Lung (tissue), 11 donors: ENCODE measurements at regions not wholly inside any gene's neighbourhood (a gene's known extent, or its start where the extent isn't known, plus 50 kb on each side); places are given as distances from the start of the nearest gene placed in this dataset.

Experiments
- ATAC-seq: fragments of 200-7000 bp; cut with Tn5 transposase; one replicate; pipeline ENCODE4 v1.9.1; 2020; ENCODE audit warnings: moderate number of reproducible peaks; ENCODE audit not compliant: insufficient read depth, low FRiP score
- DNase-seq, 3 donors: peaks; one replicate each; pipeline ENCODE4 v3.0.0-alpha.2; 2013 to 2017
- H3K27ac ChIP-seq, 2 donors: one replicate each; pipeline ENCODE4 v1.5.1; 2013; ENCODE audit warnings: mild to moderate bottlenecking in 2 of 2, moderate library complexity in 2 of 2, control low read depth in 1 of 2, inconsistent platforms in 1 of 2, low read depth in 1 of 2, low read length in 1 of 2
- H3K27me3 ChIP-seq, 3 donors: one replicate each; pipeline ENCODE4 v1.5.1; 2013; ENCODE audit warnings: low read length in 2 of 3; ENCODE audit not compliant: control insufficient read depth in 3 of 3, insufficient read depth in 3 of 3
- H3K36me3 ChIP-seq, 4 donors: one replicate each; pipeline ENCODE4 v1.5.1; 2013; ENCODE audit warnings: low read length in 4 of 4, mild to moderate bottlenecking in 1 of 4, moderate library complexity in 1 of 4; ENCODE audit not compliant: control insufficient read depth in 4 of 4, insufficient read depth in 4 of 4
- H3K4me1 ChIP-seq, 5 donors: one replicate each; pipeline ENCODE4 v1.5.1; 2013; ENCODE audit warnings: low read length in 5 of 5, mild to moderate bottlenecking in 2 of 5, moderate library complexity in 1 of 5; ENCODE audit not compliant: control insufficient read depth in 5 of 5, insufficient read depth in 5 of 5
- H3K4me3 ChIP-seq: one replicate; pipeline ENCODE4 v1.5.1; 2013; ENCODE audit warnings: mild to moderate bottlenecking, control low read depth, moderate library complexity
- H3K9ac ChIP-seq, 2 donors: one replicate each; pipeline ENCODE4 v1.5.1; 2013; ENCODE audit warnings: low read length in 2 of 2, control low read depth in 1 of 2; ENCODE audit not compliant: insufficient read depth in 1 of 2
- H3K9me3 ChIP-seq, 4 donors: one replicate each; pipeline ENCODE4 v1.5.1; 2013; ENCODE audit warnings: low read length in 3 of 4, mild to moderate bottlenecking in 1 of 4, moderate library complexity in 1 of 4; ENCODE audit not compliant: control insufficient read depth in 4 of 4, insufficient read depth in 3 of 4
- WGBS, 2 donors: extraction: QIAGEN DNeasy Blood & Tissue Kit; methylation state at CpG; one replicate each; pipeline ENCODE4 v1.1.7; 2013; 5-methylcytosine and 5-hydroxymethylcytosine counted together
- TF ChIP-seq, protein P1 (sequence below): IDR thresholded peaks from 2 replicates; pipeline ENCODE4 v1.5.1; 2012; ENCODE audit warnings: mild to moderate bottlenecking; ENCODE audit errors: control extremely low read depth, extremely low read depth
- donor health status: control.
- donor health status: control.
- donor health status: Bipolar disorder and iron deficiency.
- donor health status: healthy.
- donor health status: DM: yes; HTN: yes; CAD: no.

DNA sequence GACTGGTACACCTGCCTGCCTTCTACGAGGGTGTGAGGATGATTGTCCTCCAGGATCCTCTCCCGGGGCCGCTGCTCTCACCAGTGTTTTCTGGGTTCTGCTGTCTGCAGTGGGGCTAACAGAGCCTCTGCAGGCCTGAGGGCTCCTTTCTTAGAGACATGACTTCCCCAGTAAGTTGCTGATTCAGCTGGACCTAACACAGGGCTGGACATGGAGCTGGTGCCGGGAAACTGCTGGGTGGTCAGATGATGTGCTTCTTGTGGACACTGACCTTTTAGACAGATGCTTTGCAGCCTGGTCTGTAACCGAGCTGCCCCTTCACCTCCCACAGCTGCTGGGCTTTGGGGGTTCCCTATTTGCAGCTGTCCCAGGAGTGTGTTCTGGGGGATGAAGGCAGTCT is 71.5 kb downstream of the FOXL1 start:
- Histone ChIP-seq H3K27ac (no peak overlapping the region), H3K36me3 (no peaks in the 10 kb centered on the region), H3K9me3 (peaks cover 0 to 20% (median 2%) of the 10 kb centered on the region in 4 donors), H3K27me3 (no peaks in the 10 kb centered on the region), H3K4me1 (no peaks in the 10 kb centered on the region), H3K9ac (no peak overlapping the region), H3K4me3 (no peak overlapping the region)
- DNase-seq (no peak), ATAC-seq (no peak)
- 79 to 87% methylated on average over 5 of the region's 5 CpGs for WGBS, 2 donors
- TF ChIP-seq, protein P1, sequence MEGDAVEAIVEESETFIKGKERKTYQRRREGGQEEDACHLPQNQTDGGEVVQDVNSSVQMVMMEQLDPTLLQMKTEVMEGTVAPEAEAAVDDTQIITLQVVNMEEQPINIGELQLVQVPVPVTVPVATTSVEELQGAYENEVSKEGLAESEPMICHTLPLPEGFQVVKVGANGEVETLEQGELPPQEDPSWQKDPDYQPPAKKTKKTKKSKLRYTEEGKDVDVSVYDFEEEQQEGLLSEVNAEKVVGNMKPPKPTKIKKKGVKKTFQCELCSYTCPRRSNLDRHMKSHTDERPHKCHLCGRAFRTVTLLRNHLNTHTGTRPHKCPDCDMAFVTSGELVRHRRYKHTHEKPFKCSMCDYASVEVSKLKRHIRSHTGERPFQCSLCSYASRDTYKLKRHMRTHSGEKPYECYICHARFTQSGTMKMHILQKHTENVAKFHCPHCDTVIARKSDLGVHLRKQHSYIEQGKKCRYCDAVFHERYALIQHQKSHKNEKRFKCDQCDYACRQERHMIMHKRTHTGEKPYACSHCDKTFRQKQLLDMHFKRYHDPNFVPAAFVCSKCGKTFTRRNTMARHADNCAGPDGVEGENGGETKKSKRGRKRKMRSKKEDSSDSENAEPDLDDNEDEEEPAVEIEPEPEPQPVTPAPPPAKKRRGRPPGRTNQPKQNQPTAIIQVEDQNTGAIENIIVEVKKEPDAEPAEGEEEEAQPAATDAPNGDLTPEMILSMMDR, result no peak

DNA sequence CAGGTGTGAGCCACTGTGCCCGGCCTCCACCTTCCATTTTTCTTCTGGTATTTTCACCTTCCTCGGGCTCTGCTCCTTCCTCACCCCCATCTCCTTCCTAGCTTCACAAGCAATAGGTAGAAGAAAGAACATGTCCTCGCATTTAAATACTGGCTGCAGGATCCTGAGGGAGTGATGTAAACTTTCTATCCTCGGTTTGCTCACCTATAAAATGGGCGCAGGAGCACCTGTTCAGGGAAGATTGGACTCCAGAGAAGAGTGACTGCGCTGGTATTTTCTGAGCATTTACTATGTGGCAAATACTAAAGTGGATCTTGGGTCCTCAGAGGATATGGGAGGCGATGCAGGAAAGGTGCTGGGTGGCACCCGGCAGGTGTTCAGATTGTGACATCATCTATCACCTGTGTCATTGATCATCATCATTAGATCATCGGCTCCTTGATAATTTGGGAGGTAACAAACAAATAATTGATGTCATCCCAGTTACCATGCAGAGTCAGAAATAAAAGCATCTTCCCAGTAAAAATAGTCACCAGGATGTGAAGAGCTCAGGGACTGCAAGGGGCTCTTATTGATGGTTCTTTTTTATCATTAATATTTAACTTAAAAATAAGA is 72.8 kb downstream of the FOXL1 start:
- H3K9me3 ChIP-seq, result peaks cover 0 to 18% (median 2%) of the 10 kb centered on the region in 4 donors
- TF ChIP-seq, protein P1, result no peak
- DNase-seq, result no peak
- H3K36me3 ChIP-seq, result no peaks in the 10 kb centered on the region
- no peaks in the 10 kb centered on the region for H3K27me3 ChIP-seq
- H3K4me3 ChIP-seq, result no peak overlapping the region
- WGBS, 2 donors, result 92 to 96% methylated on average over 9 of the region's 9 CpGs
- no peaks in the 10 kb centered on the region for H3K4me1 ChIP-seq
- no peak overlapping the region for H3K9ac ChIP-seq
- H3K27ac ChIP-seq, result no peak overlapping the region
- ATAC-seq, result no peak

DNA sequence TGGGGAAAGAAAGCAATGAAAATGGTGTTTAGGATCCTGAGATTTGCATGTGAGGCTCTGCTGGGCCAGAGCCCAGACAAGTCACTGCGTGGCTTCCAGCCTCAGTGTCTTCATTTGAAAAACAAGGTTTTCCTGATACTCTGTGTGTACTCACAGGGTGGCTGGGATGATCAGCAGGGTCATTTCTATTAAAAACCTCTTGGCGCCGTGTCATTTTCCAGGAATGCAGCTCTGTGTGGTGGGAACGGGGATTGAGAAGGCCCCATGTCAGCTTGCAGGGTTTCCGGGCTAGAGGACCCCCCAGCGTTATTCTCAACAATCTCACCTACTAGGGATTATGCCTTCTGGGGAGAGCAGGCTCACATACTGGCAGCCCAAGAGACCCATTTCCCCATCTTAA is 73.5 kb downstream of the FOXL1 start:
- ATAC-seq (no peak), DNase-seq (no peak)
- 62 to 85% methylated on average over 6 of the region's 6 CpGs for WGBS, 2 donors
- Histone ChIP-seq H3K36me3 (no peaks in the 10 kb centered on the region), H3K4me3 (no peak overlapping the region), H3K4me1 (no peaks in the 10 kb centered on the region), H3K9ac (no peak overlapping the region), H3K27ac (no peak overlapping the region), H3K27me3 (no peaks in the 10 kb centered on the region), H3K9me3 (peaks cover 0 to 18% (median 2%) of the 10 kb centered on the region in 4 donors)
- TF ChIP-seq, protein P1, result no peak
